Fibroblast of lung (primary cell): ENCODE measurements at regions not wholly inside any gene's neighbourhood (a gene's known extent, or its start where the extent isn't known, plus 50 kb on each side); places are given as distances from the start of the nearest gene placed in this dataset.

Source experiments
- EZH2 ChIP-seq: IDR thresholded peaks from 2 replicates; pipeline ENCODE4 v1.5.1; 2012; ENCODE audit warnings: low read length, control low read depth, mild to moderate bottlenecking; ENCODE audit errors: missing control alignments
- TF ChIP-seq, protein P1 (sequence below), 2 donors: IDR thresholded peaks in 1 of 2; conservative IDR thresholded peaks in 1 of 2; 1 replicate in 1 of 2; 2 replicates in 1 of 2; pipeline ENCODE4 v1.5.1; 2011 to 2012; ENCODE audit warnings: low read length in 2 of 2, control low read depth in 1 of 2, inconsistent platforms in 1 of 2, low read depth in 1 of 2, mild to moderate bottlenecking in 1 of 2

DNA sequence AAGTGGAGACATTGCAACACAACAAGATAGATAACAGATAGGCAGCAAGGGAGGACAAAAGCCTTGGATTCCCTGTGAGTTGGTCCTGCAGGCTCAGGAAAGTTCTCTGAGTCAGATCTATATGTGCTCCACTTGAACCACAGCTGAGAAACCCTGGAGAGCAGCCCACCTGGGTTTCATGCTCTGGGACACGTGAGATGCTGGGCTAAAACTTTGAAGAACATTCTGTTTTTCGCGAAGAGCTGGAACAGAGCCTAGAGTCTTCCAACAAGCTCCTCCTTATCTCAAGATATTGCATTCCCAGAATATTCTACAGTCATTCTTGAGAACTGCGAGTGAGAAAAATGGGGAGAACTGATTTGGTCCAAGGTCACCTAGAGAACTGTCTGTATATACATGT lies 583.0 kb upstream of the ROBO1 start:
- TF ChIP-seq, protein P1, sequence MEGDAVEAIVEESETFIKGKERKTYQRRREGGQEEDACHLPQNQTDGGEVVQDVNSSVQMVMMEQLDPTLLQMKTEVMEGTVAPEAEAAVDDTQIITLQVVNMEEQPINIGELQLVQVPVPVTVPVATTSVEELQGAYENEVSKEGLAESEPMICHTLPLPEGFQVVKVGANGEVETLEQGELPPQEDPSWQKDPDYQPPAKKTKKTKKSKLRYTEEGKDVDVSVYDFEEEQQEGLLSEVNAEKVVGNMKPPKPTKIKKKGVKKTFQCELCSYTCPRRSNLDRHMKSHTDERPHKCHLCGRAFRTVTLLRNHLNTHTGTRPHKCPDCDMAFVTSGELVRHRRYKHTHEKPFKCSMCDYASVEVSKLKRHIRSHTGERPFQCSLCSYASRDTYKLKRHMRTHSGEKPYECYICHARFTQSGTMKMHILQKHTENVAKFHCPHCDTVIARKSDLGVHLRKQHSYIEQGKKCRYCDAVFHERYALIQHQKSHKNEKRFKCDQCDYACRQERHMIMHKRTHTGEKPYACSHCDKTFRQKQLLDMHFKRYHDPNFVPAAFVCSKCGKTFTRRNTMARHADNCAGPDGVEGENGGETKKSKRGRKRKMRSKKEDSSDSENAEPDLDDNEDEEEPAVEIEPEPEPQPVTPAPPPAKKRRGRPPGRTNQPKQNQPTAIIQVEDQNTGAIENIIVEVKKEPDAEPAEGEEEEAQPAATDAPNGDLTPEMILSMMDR (conservative IDR thresholded peaks at IDR 0.05 in 1 of 2, IDR thresholded peaks at IDR 0.05 in 1 of 2; ENCODE audit: low read depth in 1 of 2, low read length in 2 of 2), result no peak
- TF ChIP-seq EZH2, result no peak
